GM06990 (cell line): ENCODE measurements at regions not wholly inside any gene's neighbourhood (a gene's known extent, or its start where the extent isn't known, plus 50 kb on each side); places are given as distances from the start of the nearest gene placed in this dataset.

Experiments used
- DNase-seq: peaks from one replicate; pipeline ENCODE4 v3.0.0-alpha.2; 2011; ENCODE audit not compliant: insufficient read length; ENCODE audit errors: extremely low read depth
- H3K27me3 ChIP-seq: replicated peaks from 2 replicates; pipeline ENCODE4 v1.6.0; 2011; ENCODE audit warnings: low read length; ENCODE audit not compliant: control insufficient read depth, insufficient read depth
- H3K36me3 ChIP-seq: 2 replicates; pipeline ENCODE4 v1.5.1; 2011; ENCODE audit warnings: low read length; ENCODE audit not compliant: control insufficient read depth, insufficient read depth
- H3K4me3 ChIP-seq: replicated peaks from 2 replicates; pipeline ENCODE4 v1.5.1; 2011; ENCODE audit warnings: low read depth, mild to moderate bottlenecking, control low read depth, low read length
- CTCF ChIP-seq: IDR thresholded peaks from 2 replicates; pipeline ENCODE4 v1.5.1; 2011; ENCODE audit warnings: low read length, control low read depth, mild to moderate bottlenecking, inconsistent platforms; ENCODE audit not compliant: insufficient read depth, poor library complexity, severe bottlenecking

GRCh38 chr4:85086721-85087120 lies 120.2 kb upstream of the WDFY3 start:
- no peak for DNase-seq
- no peaks in the 10 kb centered on the region; the same call in 1 of the 2 replicates for H3K27me3 ChIP-seq
- H3K4me3 ChIP-seq, result no peak overlapping the region
- no peak for TF ChIP-seq CTCF
- H3K36me3 ChIP-seq, result no peaks in the 10 kb centered on the region

DNA sequence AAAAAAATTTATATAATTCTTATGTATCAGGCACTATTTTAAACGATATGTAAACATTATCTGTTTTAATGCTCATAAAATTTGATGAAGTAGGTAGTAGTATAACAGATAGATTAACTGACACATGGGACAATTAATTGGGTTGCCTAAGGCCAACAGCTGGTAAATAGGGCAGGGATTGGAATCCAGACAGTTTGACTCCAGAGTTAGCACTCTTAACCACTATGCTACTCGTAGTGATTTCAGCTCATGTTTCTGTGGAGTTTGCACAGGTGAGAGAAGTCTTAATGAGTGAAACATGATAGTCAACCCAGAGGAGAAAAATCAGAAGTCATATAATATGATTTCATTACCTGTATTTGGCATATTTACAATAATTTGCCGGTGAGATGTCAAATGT lies 126.0 kb upstream of the WDFY3 start:
- no peak for TF ChIP-seq CTCF
- no peak overlapping the region for H3K4me3 ChIP-seq
- H3K36me3 ChIP-seq, result no peaks in the 10 kb centered on the region
- no peaks in the 10 kb centered on the region for H3K27me3 ChIP-seq
- DNase-seq, result no peak

DNA sequence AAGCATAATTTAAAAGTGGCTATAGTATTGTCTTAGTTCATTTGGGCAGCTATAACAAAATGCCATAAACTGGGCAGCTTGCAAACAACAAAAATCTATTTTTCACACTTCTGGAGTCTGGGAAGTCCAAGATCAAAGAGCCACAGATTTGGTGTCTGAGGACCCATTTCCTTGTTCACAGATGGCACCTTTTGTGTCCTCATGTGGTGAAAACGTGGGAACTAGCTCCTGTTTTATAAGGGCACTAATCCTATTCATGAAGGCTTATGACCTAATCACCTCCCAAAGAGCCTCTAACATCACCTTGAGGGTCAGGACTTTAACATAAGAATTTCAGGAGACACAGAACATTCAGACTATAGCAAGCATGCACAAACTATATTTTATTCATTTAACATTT lies 126.5 kb upstream of the WDFY3 start:
- Histone ChIP-seq H3K4me3 (no peak overlapping the region), H3K36me3 (no peaks in the 10 kb centered on the region), H3K27me3 (no peaks in the 10 kb centered on the region)
- DNase-seq, result no peak
- no peak for TF ChIP-seq CTCF

- DNase-seq, result no peak
- no peak for TF ChIP-seq CTCF
- no peaks in the 10 kb centered on the region for H3K27me3 ChIP-seq
- no peak overlapping the region for H3K4me3 ChIP-seq
- H3K36me3 ChIP-seq, result no peaks in the 10 kb centered on the region
These were observed 128.2 kb upstream of the WDFY3 start for GRCh38 chr4:85094735-85095134.

- no peaks in the 10 kb centered on the region for H3K27me3 ChIP-seq
- TF ChIP-seq CTCF, result no peak
- H3K36me3 ChIP-seq, result no peaks in the 10 kb centered on the region
- H3K4me3 ChIP-seq, result no peak overlapping the region
- no peak for DNase-seq
These were observed 136.1 kb upstream of the WDFY3 start for GRCh38 chr4:85102606-85103005.

DNA sequence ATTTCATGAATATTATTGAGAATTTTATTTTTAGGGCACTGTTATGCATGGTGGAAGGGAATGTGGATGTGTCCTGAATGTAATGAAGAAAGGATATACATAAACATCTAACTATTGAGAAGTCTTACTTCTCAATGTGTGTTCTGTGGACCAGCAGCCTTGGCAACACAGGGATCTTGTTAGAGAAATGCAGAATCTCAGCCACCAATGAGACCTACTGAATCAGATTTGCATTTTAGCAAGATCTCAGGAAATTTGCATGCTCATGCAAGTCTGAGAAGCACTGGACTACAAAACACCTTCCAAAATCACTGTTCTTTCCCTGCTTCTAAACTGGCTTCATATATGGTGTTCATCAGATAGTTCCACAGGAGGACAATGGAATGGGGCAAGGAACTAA lies 139.7 kb upstream of the WDFY3 start:
- no peaks in the 10 kb centered on the region for H3K36me3 ChIP-seq
- H3K4me3 ChIP-seq, result no peak overlapping the region
- no peak for TF ChIP-seq CTCF
- H3K27me3 ChIP-seq, result no peaks in the 10 kb centered on the region
- no peak for DNase-seq
